WTC11 (cell line): ENCODE measurements at regions not wholly inside any gene's neighbourhood (a gene's known extent, or its start where the extent isn't known, plus 50 kb on each side); places are given as distances from the start of the nearest gene placed in this dataset.

Source experiments
- ARID4B ChIP-seq: sonication (generic); formaldehyde crosslinking; IDR thresholded peaks from 2 replicates; pipeline ENCODE4 v1.8.0; 2023; ENCODE audit warnings: missing genetic modification reagents, mild to moderate bottlenecking, borderline replicate concordance
- CREB1 ChIP-seq: sonication (generic); formaldehyde crosslinking; IDR thresholded peaks from 2 replicates; pipeline ENCODE4 v1.8.0; 2023; ENCODE audit warnings: mild to moderate bottlenecking, missing genetic modification reagents
- CTCF ChIP-seq: fragments of 200-600 bp; IDR thresholded peaks from 2 replicates; pipeline ENCODE4 v1.8.0; 2022; ENCODE audit warnings: antibody characterized with exemption
- EMX1 ChIP-seq: fragments of 250-450 bp; sonication (Bioruptor Pico); IDR thresholded peaks from 2 replicates; pipeline ENCODE4 v1.8.0; 2021; ENCODE audit warnings: mild to moderate bottlenecking
- FOXJ3 ChIP-seq: sonication (generic); formaldehyde crosslinking; IDR thresholded peaks from 2 replicates; pipeline ENCODE4 v1.9.0; 2021; ENCODE audit warnings: missing genetic modification reagents, mild to moderate bottlenecking, borderline replicate concordance
- NR2C2 ChIP-seq: sonication (generic); formaldehyde crosslinking; IDR thresholded peaks from 2 replicates; pipeline ENCODE4 v1.8.0; 2022; ENCODE audit warnings: mild to moderate bottlenecking, missing genetic modification reagents
- USF2 ChIP-seq: sonication (generic); formaldehyde crosslinking; IDR thresholded peaks from 2 replicates; pipeline ENCODE4 v1.8.1; 2023; ENCODE audit warnings: mild to moderate bottlenecking, missing genetic modification reagents, moderate library complexity
- TF ChIP-seq, protein P1 (sequence below): sonication (generic); formaldehyde crosslinking; IDR thresholded peaks from 2 replicates; pipeline ENCODE4 v1.8.1; 2023; ENCODE audit warnings: mild to moderate bottlenecking, missing genetic modification reagents, moderate library complexity
- TF ChIP-seq, protein P2 (sequence below): sonication (generic); formaldehyde crosslinking; IDR thresholded peaks from 2 replicates; pipeline ENCODE4 v1.8.0; 2023; ENCODE audit warnings: missing genetic modification reagents

DNA sequence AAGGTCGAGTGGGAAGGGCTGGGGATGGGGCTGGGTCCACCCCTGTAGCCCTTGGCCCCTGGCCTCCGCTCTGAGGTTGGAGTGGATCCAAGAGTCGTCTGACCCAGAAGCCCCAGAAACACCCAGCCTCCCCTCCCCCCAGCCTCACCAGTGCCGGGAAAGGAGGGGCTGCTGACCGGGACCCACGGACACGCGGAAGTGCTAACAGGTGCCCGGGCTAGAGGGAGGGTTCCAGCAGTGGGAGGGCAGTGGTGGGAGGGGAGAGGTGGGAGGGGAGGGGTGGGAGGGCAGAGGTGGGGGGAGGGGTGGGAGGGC, 131.8 kb upstream of the NKX1-1 start:
- no peak for TF ChIP-seq ARID4B
- TF ChIP-seq NR2C2: no peak
- no peak for TF ChIP-seq CTCF
- TF ChIP-seq, protein P1, sequence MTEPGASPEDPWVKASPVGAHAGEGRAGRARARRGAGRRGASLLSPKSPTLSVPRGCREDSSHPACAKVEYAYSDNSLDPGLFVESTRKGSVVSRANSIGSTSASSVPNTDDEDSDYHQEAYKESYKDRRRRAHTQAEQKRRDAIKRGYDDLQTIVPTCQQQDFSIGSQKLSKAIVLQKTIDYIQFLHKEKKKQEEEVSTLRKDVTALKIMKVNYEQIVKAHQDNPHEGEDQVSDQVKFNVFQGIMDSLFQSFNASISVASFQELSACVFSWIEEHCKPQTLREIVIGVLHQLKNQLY (CRISPR knock-in tag): no peak
- no peak for TF ChIP-seq FOXJ3 (CRISPR knock-in tag)
- TF ChIP-seq USF2: no peak
- TF ChIP-seq, protein P2, sequence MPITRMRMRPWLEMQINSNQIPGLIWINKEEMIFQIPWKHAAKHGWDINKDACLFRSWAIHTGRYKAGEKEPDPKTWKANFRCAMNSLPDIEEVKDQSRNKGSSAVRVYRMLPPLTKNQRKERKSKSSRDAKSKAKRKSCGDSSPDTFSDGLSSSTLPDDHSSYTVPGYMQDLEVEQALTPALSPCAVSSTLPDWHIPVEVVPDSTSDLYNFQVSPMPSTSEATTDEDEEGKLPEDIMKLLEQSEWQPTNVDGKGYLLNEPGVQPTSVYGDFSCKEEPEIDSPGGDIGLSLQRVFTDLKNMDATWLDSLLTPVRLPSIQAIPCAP (CRISPR knock-in tag): no peak
- no peak for TF ChIP-seq CREB1 (CRISPR knock-in tag)
- TF ChIP-seq EMX1 (CRISPR knock-in tag): no peak
